ENCODE measurements at regions not wholly inside any gene's neighbourhood (a gene's known extent, or its start where the extent isn't known, plus 50 kb on each side); places are given as distances from the start of the nearest gene placed in this dataset.

DNA sequence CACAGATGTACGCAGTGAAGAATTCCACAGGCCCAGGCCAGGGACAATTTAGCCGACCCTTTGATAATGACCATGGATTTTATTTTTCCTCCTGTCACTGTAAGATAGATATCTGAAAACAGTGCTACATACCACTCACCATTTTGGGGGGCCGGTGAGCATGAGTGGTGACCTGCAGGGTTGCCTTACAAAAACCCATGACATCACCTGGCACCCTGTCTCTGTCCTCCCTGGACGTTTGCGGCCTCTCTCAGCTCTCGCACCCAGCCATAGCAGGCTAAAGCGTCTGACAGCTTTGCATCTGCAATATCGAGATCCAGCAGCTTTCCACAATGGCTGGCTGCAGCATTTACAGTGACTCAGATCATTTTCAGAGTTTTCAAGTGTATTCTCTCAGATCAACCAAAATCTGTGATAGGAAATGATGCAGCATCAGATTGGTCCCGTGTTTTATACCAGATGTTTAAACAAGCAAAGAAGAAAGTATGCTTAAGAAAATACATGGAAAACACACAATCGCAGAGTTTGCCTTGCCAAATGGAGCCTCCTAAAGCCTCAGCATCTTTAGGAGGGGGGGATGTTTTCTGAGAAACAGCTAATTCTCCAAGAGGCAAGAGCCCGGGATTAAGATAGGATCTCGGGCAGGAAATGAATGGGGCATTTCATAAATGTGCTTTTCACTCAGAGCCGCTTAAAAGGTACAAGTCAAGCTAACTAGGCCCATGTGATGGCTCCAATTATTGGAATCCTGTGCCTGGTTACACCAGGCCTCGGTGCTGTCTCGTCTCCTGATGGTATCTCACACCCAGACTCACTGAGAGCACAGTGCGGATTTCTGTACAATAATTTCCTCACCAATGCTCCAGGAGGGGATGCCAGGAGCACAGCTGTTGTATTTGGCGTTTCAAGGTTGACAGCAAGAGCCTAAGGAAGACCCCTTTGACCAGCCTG is 257.3 kb downstream of the XXYLT1 start:
- no peak for DNase-seq (ENCODE audit: low spot score)

DNA sequence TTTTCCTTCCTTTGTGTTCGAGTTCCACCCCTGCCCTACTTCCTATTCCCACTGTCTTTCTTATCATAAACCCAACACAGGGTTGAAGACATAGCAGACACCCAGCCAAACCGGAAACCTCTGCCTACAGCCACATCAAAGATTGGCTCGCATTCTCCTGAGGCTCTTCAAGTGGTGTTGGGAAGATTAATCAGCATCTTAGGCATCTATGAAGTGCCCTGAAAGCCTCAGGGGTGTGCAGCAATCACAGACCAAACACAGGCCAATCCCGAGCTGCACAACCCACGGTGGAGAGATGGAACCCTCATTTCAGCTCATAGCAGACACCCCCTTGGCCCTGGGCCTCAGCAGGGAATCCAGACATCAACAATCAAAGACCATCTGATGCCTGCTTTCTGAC is 255.9 kb downstream of the XXYLT1 start:
- DNase-seq (ENCODE audit: low spot score) = peak; percentile 31

DNA sequence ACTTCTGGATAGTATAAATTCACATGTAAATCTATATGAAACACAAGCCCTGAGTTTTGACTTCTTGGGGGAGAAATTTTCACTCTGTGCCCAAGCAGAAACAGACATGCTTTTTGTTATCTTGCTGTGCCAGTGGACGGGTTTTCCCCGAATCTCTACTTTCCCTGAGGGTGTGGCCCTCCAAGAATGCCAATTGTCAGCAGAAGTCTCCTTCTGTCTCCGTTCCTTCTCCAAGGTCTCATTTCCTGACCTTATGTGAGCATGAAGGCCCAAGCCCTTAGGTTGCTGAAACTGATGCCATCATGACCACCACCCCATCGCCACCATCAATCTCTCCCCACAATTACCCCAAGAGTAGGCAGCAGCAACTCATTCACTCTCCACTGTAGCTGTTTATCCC is 253.8 kb downstream of the XXYLT1 start:
- no peak for DNase-seq (ENCODE audit: low spot score)
